ENCODE measurements at regions not wholly inside any gene's neighbourhood (a gene's known extent, or its start where the extent isn't known, plus 50 kb on each side); places are given as distances from the start of the nearest gene placed in this dataset.

DNA sequence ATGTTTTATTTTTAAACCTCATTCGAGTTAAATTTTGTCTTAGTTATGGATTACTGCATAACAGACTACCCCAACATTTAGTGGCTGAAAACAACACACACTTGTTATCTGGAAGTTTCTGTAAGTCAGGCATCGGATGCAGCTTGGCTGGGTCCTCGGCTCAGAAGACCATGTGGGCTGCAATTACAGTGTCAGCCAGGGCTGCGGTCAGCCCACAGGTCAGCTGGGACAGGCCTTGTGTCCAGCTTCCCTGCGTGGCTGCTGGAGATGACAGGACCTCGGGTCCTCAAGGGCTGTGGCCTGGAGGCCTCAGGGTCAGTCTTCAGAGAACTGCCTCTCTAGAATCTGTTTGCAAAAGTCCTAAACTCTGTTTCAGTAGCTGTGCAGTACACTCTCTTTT lies 219.0 kb upstream of the IRX1 start:
- no peak for DNase-seq
- no peaks in the 10 kb centered on the region for H4K20me1 ChIP-seq (ENCODE audit: control insufficient read depth, insufficient read depth, low read length, poor library complexity, severe bottlenecking)
- no peaks in the 10 kb centered on the region for H3K36me3 ChIP-seq (replicated peaks in 1 of 2; ENCODE audit: control extremely low read depth in 1 of 2, control insufficient read depth in 1 of 2, extremely low read depth in 1 of 2, insufficient read depth in 2 of 2, low read length in 1 of 2)
- no peaks in the 10 kb centered on the region for H3K79me2 ChIP-seq (ENCODE audit: control insufficient read depth, insufficient read depth, low read length)
- intact Hi-C loops (cut with micrococcal nuclease), result no loop called here
- H3K27me3 Mint-ChIP-seq, result no peaks in the 10 kb centered on the region
- no peak overlapping the region for H3K4me3 Mint-ChIP-seq
- ChIA-PET POLR2A (no interaction called here), CTCF (no interaction called here)
- H3K9ac ChIP-seq (ENCODE audit: low read length), result no peak overlapping the region
- no peaks in the 10 kb centered on the region for H3K4me1 ChIP-seq (ENCODE audit: control insufficient read depth in 2 of 2, insufficient read depth in 2 of 2, low read length in 2 of 2)
- WGBS (ENCODE audit: insufficient coverage), result 75% methylated on average over 5 of the region's 6 CpGs
- peaks cover 5% of the 10 kb centered on the region for H3K9me3 Mint-ChIP-seq (ENCODE audit: insufficient read depth)
- no peak for ATAC-seq (ENCODE audit: low read depth)
- no peak overlapping the region for H3K4me2 ChIP-seq (replicated peaks; ENCODE audit: low read depth, low read length, poor library complexity, severe bottlenecking)
- no peaks in the 10 kb centered on the region for H3K27me3 ChIP-seq (replicated peaks in 1 of 4; ENCODE audit: control extremely low read depth in 1 of 4, control insufficient read depth in 3 of 4, insufficient read depth in 4 of 4, low read length in 3 of 4)
- H3K4me1 Mint-ChIP-seq, result no peaks in the 10 kb centered on the region
- H3K9me3 ChIP-seq (ENCODE audit: control extremely low read depth in 1 of 3, control insufficient read depth in 2 of 3, insufficient read depth in 1 of 3, low read length in 2 of 3), result peaks cover 3 to 37% (median 22%) of the 10 kb centered on the region in 3 donors
- no peak overlapping the region for H3K27ac ChIP-seq (ENCODE audit: low read length in 2 of 2)
- no peak overlapping the region for H2AFZ ChIP-seq (ENCODE audit: insufficient read depth, low read depth, low read length, poor library complexity, severe bottlenecking)
- H3K4me3 ChIP-seq (ENCODE audit: control extremely low read depth in 1 of 5, extremely low read depth in 1 of 5, insufficient read depth in 1 of 5, low read depth in 2 of 5, low read length in 4 of 5), result no peak overlapping the region
- no peak overlapping the region for H3K27ac Mint-ChIP-seq
- TF ChIP-seq, protein P1, sequence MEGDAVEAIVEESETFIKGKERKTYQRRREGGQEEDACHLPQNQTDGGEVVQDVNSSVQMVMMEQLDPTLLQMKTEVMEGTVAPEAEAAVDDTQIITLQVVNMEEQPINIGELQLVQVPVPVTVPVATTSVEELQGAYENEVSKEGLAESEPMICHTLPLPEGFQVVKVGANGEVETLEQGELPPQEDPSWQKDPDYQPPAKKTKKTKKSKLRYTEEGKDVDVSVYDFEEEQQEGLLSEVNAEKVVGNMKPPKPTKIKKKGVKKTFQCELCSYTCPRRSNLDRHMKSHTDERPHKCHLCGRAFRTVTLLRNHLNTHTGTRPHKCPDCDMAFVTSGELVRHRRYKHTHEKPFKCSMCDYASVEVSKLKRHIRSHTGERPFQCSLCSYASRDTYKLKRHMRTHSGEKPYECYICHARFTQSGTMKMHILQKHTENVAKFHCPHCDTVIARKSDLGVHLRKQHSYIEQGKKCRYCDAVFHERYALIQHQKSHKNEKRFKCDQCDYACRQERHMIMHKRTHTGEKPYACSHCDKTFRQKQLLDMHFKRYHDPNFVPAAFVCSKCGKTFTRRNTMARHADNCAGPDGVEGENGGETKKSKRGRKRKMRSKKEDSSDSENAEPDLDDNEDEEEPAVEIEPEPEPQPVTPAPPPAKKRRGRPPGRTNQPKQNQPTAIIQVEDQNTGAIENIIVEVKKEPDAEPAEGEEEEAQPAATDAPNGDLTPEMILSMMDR (IDR thresholded peaks at IDR 0.05), result no peak
- no peak for TF ChIP-seq EZH2 (IDR thresholded peaks at IDR 0.05; ENCODE audit: borderline replicate concordance, insufficient read depth, low read depth, low read length, poor library complexity, severe bottlenecking)

DNA sequence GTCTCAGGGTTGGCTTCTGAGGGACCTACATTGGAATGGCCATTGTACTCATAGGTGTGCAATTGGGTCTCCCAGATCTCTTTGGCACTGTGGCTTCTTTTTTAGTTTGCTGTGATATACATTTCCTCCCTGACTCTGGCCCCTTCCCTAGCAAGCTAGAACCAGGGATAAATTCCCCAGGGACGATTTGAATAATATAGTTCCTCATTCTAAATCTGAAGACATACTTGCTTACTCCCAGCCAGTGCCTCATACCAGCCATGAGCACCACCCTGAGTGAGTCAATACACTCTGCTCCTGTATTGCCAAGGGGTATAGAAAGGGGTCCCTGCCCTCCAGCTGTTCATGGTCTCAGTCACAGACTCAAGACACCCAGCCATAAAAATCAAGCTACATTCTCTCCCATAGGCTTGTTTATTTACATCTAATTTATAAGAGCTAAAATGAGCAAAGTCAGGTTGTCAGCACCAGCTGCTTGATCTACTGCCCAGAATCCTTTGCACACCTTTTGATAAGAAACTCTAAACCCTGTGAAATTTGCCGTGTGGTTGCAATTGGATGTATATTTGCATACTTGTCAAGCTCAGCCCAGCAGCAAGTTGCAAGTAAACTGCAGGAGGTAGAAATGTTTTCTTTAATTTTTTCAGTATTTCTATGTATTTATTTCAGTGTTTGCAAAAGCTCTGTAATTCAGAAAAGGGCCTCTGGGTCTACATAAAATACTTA lies 219.9 kb upstream of the IRX1 start:
- Histone ChIP-seq H2AFZ (ENCODE audit: insufficient read depth, low read depth, low read length, poor library complexity, severe bottlenecking) (no peak overlapping the region), H4K20me1 (ENCODE audit: control insufficient read depth, insufficient read depth, low read length, poor library complexity, severe bottlenecking) (no peaks in the 10 kb centered on the region), H3K4me1 (ENCODE audit: control insufficient read depth in 2 of 2, insufficient read depth in 2 of 2, low read length in 2 of 2) (no peaks in the 10 kb centered on the region), H3K4me3 (ENCODE audit: control extremely low read depth in 1 of 5, extremely low read depth in 1 of 5, insufficient read depth in 1 of 5, low read depth in 2 of 5, low read length in 4 of 5) (no peak overlapping the region), H3K9me3 (ENCODE audit: control extremely low read depth in 1 of 3, control insufficient read depth in 2 of 3, insufficient read depth in 1 of 3, low read length in 2 of 3) (peaks cover 3 to 29% (median 22%) of the 10 kb centered on the region in 3 donors), H3K4me2 (replicated peaks; ENCODE audit: low read depth, low read length, poor library complexity, severe bottlenecking) (no peak overlapping the region), H3K9ac (ENCODE audit: low read length) (no peak overlapping the region), H3K27me3 (replicated peaks in 1 of 4; ENCODE audit: control extremely low read depth in 1 of 4, control insufficient read depth in 3 of 4, insufficient read depth in 4 of 4, low read length in 3 of 4) (no peaks in the 10 kb centered on the region), H3K36me3 (replicated peaks in 1 of 2; ENCODE audit: control extremely low read depth in 1 of 2, control insufficient read depth in 1 of 2, extremely low read depth in 1 of 2, insufficient read depth in 2 of 2, low read length in 1 of 2) (no peaks in the 10 kb centered on the region), H3K79me2 (ENCODE audit: control insufficient read depth, insufficient read depth, low read length) (no peaks in the 10 kb centered on the region), H3K27ac (ENCODE audit: low read length in 2 of 2) (no peak overlapping the region)
- ATAC-seq (ENCODE audit: low read depth) (no peak), DNase-seq (no peak)
- ChIA-PET CTCF (no interaction called here), POLR2A (no interaction called here)
- Mint-ChIP-seq H3K27me3 (no peaks in the 10 kb centered on the region), H3K27ac (no peak overlapping the region), H3K4me1 (no peaks in the 10 kb centered on the region), H3K9me3 (ENCODE audit: insufficient read depth) (peaks cover 5% of the 10 kb centered on the region), H3K4me3 (no peak overlapping the region)
- TF ChIP-seq, protein P1 (IDR thresholded peaks at IDR 0.05), result no peak
- no peak for TF ChIP-seq EZH2 (IDR thresholded peaks at IDR 0.05; ENCODE audit: borderline replicate concordance, insufficient read depth, low read depth, low read length, poor library complexity, severe bottlenecking)
- intact Hi-C loops (cut with micrococcal nuclease), result no loop called here
- 20% methylated on average over 1 of the region's 2 CpGs for WGBS (ENCODE audit: insufficient coverage)
